NCI-H1092 (cell line): ENCODE measurements at regions not wholly inside any gene's neighbourhood (a gene's known extent, or its start where the extent isn't known, plus 50 kb on each side); places are given as distances from the start of the nearest gene placed in this dataset.

Source experiments
- DNase-seq: peaks from one replicate; lab custom pipeline; 2025; lab: John Stamatoyannopoulos, UW

GRCh38 chr4:32226204-32226603, 1506.0 kb downstream of the PCDH7 start:
- DNase-seq = no peak

GRCh38 chr4:32226733-32227132, 1506.6 kb downstream of the PCDH7 start:
- no peak for DNase-seq

- no peak for DNase-seq
Observed at GRCh38 chr4:32243926-32244325, 1523.8 kb downstream of the PCDH7 start.

GRCh38 chr4:32249040-32249439, 1528.9 kb downstream of the PCDH7 start:
- DNase-seq = no peak

GRCh38 chr4:32251126-32251525, 1531.0 kb downstream of the PCDH7 start:
- DNase-seq = no peak

GRCh38 chr4:32251926-32252325, 1531.8 kb downstream of the PCDH7 start:
- no peak for DNase-seq

GRCh38 chr4:32254216-32254615, 1534.0 kb downstream of the PCDH7 start:
- no peak for DNase-seq

- no peak for DNase-seq
Observed at GRCh38 chr4:32258986-32259385, 1538.8 kb downstream of the PCDH7 start.

- DNase-seq = no peak
Observed at GRCh38 chr4:32261196-32261595, 1541.0 kb downstream of the PCDH7 start.

- DNase-seq = no peak
Observed at GRCh38 chr4:32268863-32269262, 1548.7 kb downstream of the PCDH7 start.

GRCh38 chr4:32290102-32290501, 1569.9 kb downstream of the PCDH7 start:
- no peak for DNase-seq

- no peak for DNase-seq
Observed at GRCh38 chr4:32318926-32319325, 1598.8 kb downstream of the PCDH7 start.

- DNase-seq = no peak
Observed at GRCh38 chr4:32321421-32321820, 1601.3 kb downstream of the PCDH7 start.

GRCh38 chr4:32334759-32335158, 1614.6 kb downstream of the PCDH7 start:
- DNase-seq = no peak

- DNase-seq = no peak
Observed at GRCh38 chr4:32337403-32337802, 1617.2 kb downstream of the PCDH7 start.

- DNase-seq = no peak
Observed at GRCh38 chr4:32340591-32340990, 1620.4 kb downstream of the PCDH7 start.

- no peak for DNase-seq
Observed at GRCh38 chr4:32341342-32341741, 1621.2 kb downstream of the PCDH7 start.

GRCh38 chr4:32342054-32342453, 1621.9 kb downstream of the PCDH7 start:
- no peak for DNase-seq

GRCh38 chr4:32349026-32349425, 1628.9 kb downstream of the PCDH7 start:
- no peak for DNase-seq

GRCh38 chr4:32374206-32374605, 1654.0 kb downstream of the PCDH7 start:
- DNase-seq = no peak

GRCh38 chr4:32393806-32394205, 1673.6 kb downstream of the PCDH7 start:
- no peak for DNase-seq

GRCh38 chr4:32394255-32394654, 1674.1 kb downstream of the PCDH7 start:
- DNase-seq = no peak

- no peak for DNase-seq
Observed at GRCh38 chr4:32396507-32397070, 1676.4 kb downstream of the PCDH7 start.

- DNase-seq = no peak
Observed at GRCh38 chr4:32400870-32401269, 1680.7 kb downstream of the PCDH7 start.
